Mammary epithelial cell (primary cell): ENCODE measurements at regions not wholly inside any gene's neighbourhood (a gene's known extent, or its start where the extent isn't known, plus 50 kb on each side); places are given as distances from the start of the nearest gene placed in this dataset.

Source experiments
- CTCF ChIP-seq, 2 donors: IDR thresholded peaks in 1 of 2; conservative IDR thresholded peaks in 1 of 2; 2 replicates each; pipeline ENCODE4 v1.5.1; 2011 to 2012; ENCODE audit warnings: inconsistent platforms in 2 of 2, low read length in 2 of 2, mild to moderate bottlenecking in 2 of 2, control low read depth in 1 of 2, low read depth in 1 of 2; ENCODE audit not compliant: insufficient read depth in 1 of 2; ENCODE audit errors: extremely low read depth in 1 of 2
- EZH2 ChIP-seq: IDR thresholded peaks from 2 replicates; pipeline ENCODE4 v1.6.1; 2012; ENCODE audit warnings: low read length, inconsistent platforms, borderline replicate concordance

GRCh38 chr9:120018037-120018436 is 561.9 kb downstream of the CDK5RAP2 start:
- TF ChIP-seq EZH2 (no peak), CTCF (conservative IDR thresholded peaks at IDR 0.05 in 1 of 2, IDR thresholded peaks at IDR 0.05 in 1 of 2; ENCODE audit: extremely low read depth in 1 of 2, insufficient read depth in 1 of 2, low read depth in 1 of 2, low read length in 2 of 2) (no peak)
